ENCODE measurements at regions not wholly inside any gene's neighbourhood (a gene's known extent, or its start where the extent isn't known, plus 50 kb on each side); places are given as distances from the start of the nearest gene placed in this dataset.

DNA sequence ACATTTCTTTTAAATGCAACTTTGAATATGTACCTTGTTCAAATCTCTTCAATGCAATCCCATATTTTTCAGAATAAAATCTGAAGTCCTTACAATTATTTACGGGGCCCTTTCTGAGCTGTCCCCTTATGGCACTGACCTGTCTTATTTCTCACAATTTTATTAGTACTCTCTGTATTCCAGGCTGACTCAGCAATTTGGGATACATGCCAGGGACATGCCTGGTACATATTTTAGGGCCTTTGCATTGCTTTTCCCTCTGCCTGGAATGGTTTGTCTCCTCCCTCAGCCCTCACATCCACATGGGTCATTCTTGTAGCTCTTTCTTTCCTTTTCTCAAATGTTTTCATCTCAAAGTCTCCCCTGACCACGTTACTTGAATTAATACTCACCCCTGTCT lies 172.2 kb upstream of the TECRL start:
- Histone ChIP-seq H2AFZ (ENCODE audit: insufficient read depth, low read depth, low read length, poor library complexity, severe bottlenecking) (no peak overlapping the region), H3K27ac (ENCODE audit: low read depth in 1 of 2, low read length in 2 of 2) (no peak overlapping the region), H3K4me2 (replicated peaks; ENCODE audit: extremely low read depth, low read length, poor library complexity, severe bottlenecking) (no peak overlapping the region), H4K20me1 (ENCODE audit: insufficient read depth, low read length) (no peaks in the 10 kb centered on the region), H3K79me2 (ENCODE audit: insufficient read depth, low read length) (no peaks in the 10 kb centered on the region), H3K36me3 (replicated peaks in 1 of 2; ENCODE audit: control insufficient read depth in 1 of 2, insufficient read depth in 2 of 2, low read length in 2 of 2) (no peaks in the 10 kb centered on the region), H3K27me3 (ENCODE audit: control insufficient read depth in 2 of 2, insufficient read depth in 2 of 2, low read length in 2 of 2) (no peaks in the 10 kb centered on the region), H3K4me1 (ENCODE audit: control insufficient read depth in 1 of 2, insufficient read depth in 2 of 2, low read length in 2 of 2) (no peaks in the 10 kb centered on the region), H3K4me3 (replicated peaks in 1 of 3; ENCODE audit: low read depth in 2 of 3, low read length in 3 of 3) (no peak overlapping the region), H3K9ac (ENCODE audit: insufficient read depth, low read length, poor library complexity, severe bottlenecking) (no peak overlapping the region), H3K9me3 (replicated peaks in 1 of 2; ENCODE audit: control insufficient read depth in 1 of 2, insufficient read depth in 1 of 2, low read length in 2 of 2) (no peaks in the 10 kb centered on the region)
- WGBS (ENCODE audit: insufficient coverage): 83% methylated on average over 1 of the region's 2 CpGs
- H3K9me3 Mint-ChIP-seq: peaks cover 0 to 2% (median 0%) of the 10 kb centered on the region in 7 donors
- intact Hi-C loops (cut with micrococcal nuclease): no loop called here
- DNase-seq: no peak
- H3K4me1 Mint-ChIP-seq: no peaks in the 10 kb centered on the region
- no peak overlapping the region for H3K27ac Mint-ChIP-seq
- no peak for TF ChIP-seq CTCF (IDR thresholded peaks at IDR 0.05)
- no peaks in the 10 kb centered on the region for H3K36me3 Mint-ChIP-seq
- no peak overlapping the region for H3K4me3 Mint-ChIP-seq
- no peaks in the 10 kb centered on the region for H3K27me3 Mint-ChIP-seq (ENCODE audit: low read depth in 3 of 3)

DNA sequence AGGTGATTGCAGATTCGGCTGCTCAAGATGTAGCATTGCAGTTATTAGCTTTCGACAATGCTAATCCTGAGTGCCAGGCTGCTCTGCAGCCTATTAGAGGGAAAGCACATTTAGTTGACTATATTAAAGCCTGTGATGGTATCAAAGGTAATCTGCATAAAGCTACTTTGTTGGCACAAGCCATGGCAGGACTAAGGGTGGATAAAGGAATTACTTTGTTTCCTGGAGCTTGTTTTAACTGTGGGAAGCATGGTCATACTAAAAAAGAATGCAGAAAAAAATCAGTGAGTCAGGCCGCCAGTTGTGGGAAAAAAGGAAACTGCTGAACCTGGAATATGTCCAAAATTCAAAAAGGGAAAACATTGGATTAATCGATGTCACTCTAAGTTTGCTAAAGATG lies 154.9 kb upstream of the TECRL start:
- no peaks in the 10 kb centered on the region for H3K27me3 ChIP-seq (ENCODE audit: control insufficient read depth in 2 of 2, insufficient read depth in 2 of 2, low read length in 2 of 2)
- H3K4me3 ChIP-seq (replicated peaks in 1 of 3; ENCODE audit: low read depth in 2 of 3, low read length in 3 of 3): no peak overlapping the region
- no peak for DNase-seq
- no peak overlapping the region for H3K4me2 ChIP-seq (replicated peaks; ENCODE audit: extremely low read depth, low read length, poor library complexity, severe bottlenecking)
- no peaks in the 10 kb centered on the region for H3K36me3 Mint-ChIP-seq
- no peak for TF ChIP-seq CTCF (IDR thresholded peaks at IDR 0.05)
- peaks cover 0 to 1% (median 0%) of the 10 kb centered on the region in 3 donors for H3K27me3 Mint-ChIP-seq (ENCODE audit: low read depth in 3 of 3)
- 69% methylated on average over 4 of the region's 4 CpGs for WGBS (ENCODE audit: insufficient coverage)
- no peak overlapping the region for H3K27ac Mint-ChIP-seq
- H2AFZ ChIP-seq (ENCODE audit: insufficient read depth, low read depth, low read length, poor library complexity, severe bottlenecking): no peak overlapping the region
- H3K4me3 Mint-ChIP-seq: no peak overlapping the region
- H3K36me3 ChIP-seq (replicated peaks in 1 of 2; ENCODE audit: control insufficient read depth in 1 of 2, insufficient read depth in 2 of 2, low read length in 2 of 2): no peaks in the 10 kb centered on the region
- no peak overlapping the region for H3K9ac ChIP-seq (ENCODE audit: insufficient read depth, low read length, poor library complexity, severe bottlenecking)
- H3K27ac ChIP-seq (ENCODE audit: low read depth in 1 of 2, low read length in 2 of 2): no peak overlapping the region
- intact Hi-C loops (cut with micrococcal nuclease): no loop called here
- H3K9me3 ChIP-seq (replicated peaks in 1 of 2; ENCODE audit: control insufficient read depth in 1 of 2, insufficient read depth in 1 of 2, low read length in 2 of 2): no peaks in the 10 kb centered on the region
- no peaks in the 10 kb centered on the region for H4K20me1 ChIP-seq (ENCODE audit: insufficient read depth, low read length)
- H3K9me3 Mint-ChIP-seq: peaks cover 0 to 4% (median 0%) of the 10 kb centered on the region in 7 donors
- no peaks in the 10 kb centered on the region for H3K4me1 ChIP-seq (ENCODE audit: control insufficient read depth in 1 of 2, insufficient read depth in 2 of 2, low read length in 2 of 2)
- no peaks in the 10 kb centered on the region for H3K79me2 ChIP-seq (ENCODE audit: insufficient read depth, low read length)
- no peaks in the 10 kb centered on the region for H3K4me1 Mint-ChIP-seq

Measured in CD14-positive monocyte (primary cell).